ENCODE measurements at regions not wholly inside any gene's neighbourhood (a gene's known extent, or its start where the extent isn't known, plus 50 kb on each side); places are given as distances from the start of the nearest gene placed in this dataset.

- Histone ChIP-seq H3K27me3 (ENCODE audit: insufficient read depth, low read length) (no peaks in the 10 kb centered on the region), H3K18ac (ENCODE audit: low read length) (no peak overlapping the region), H3K36me3 (ENCODE audit: control insufficient read depth in 1 of 2, insufficient read depth in 2 of 2, low read length in 2 of 2) (no peaks in the 10 kb centered on the region), H2AFZ (ENCODE audit: insufficient read depth, low read length, poor library complexity) (no peak overlapping the region), H2BK120ac (ENCODE audit: insufficient read depth, low read length, poor library complexity) (no peak overlapping the region), H3K4me3 (ENCODE audit: low read depth, low read length) (no peak overlapping the region), H3K4ac (ENCODE audit: low read depth, low read length) (no peak overlapping the region), H2BK12ac (ENCODE audit: low read length) (no peak overlapping the region), H4K12ac (ENCODE audit: low read depth, low read length) (no peak overlapping the region), H3K23ac (ENCODE audit: low read length) (no peak overlapping the region), H3K9ac (ENCODE audit: low read length) (no peak overlapping the region), H3K14ac (ENCODE audit: low read length) (no peak overlapping the region), H2BK5ac (ENCODE audit: low read depth, low read length, poor library complexity) (no peak overlapping the region), H3K4me2 (ENCODE audit: low read length) (no peak overlapping the region), H3K79me2 (ENCODE audit: control insufficient read depth, insufficient read depth, low read length, poor library complexity) (peaks cover 2% of the 10 kb centered on the region), H3K9me3 (ENCODE audit: insufficient read depth, low read depth, low read length) (peaks cover 2% of the 10 kb centered on the region), H3K27ac (ENCODE audit: low read depth, low read length) (no peak overlapping the region), H2AK5ac (ENCODE audit: low read length) (no peak overlapping the region), H3K79me1 (ENCODE audit: low read length) (peaks cover 4% of the 10 kb centered on the region), H3K4me1 (ENCODE audit: control insufficient read depth in 1 of 2, insufficient read depth in 2 of 2, low read length in 2 of 2) (no peaks in the 10 kb centered on the region), H4K8ac (ENCODE audit: low read depth, low read length) (no peak overlapping the region), H4K91ac (ENCODE audit: low read depth, low read length) (no peak overlapping the region)
- no peak for DNase-seq
- whole genome bisulfite sequencing (ENCODE audit: extremely low coverage, insufficient coverage, insufficient read length): no CpG with 5 or more reads among the region's 8 CpGs
Observed at GRCh38 chr1:222463059-222463730, 84.7 kb downstream of the HHIPL2 start.

- Histone ChIP-seq H3K18ac (ENCODE audit: low read length) (no peak overlapping the region), H3K4me3 (ENCODE audit: low read depth, low read length) (no peak overlapping the region), H3K14ac (ENCODE audit: low read length) (no peak overlapping the region), H2AK5ac (ENCODE audit: low read length) (no peak overlapping the region), H4K12ac (ENCODE audit: low read depth, low read length) (no peak overlapping the region), H2BK5ac (ENCODE audit: low read depth, low read length, poor library complexity) (no peak overlapping the region), H2AFZ (ENCODE audit: insufficient read depth, low read length, poor library complexity) (no peak overlapping the region), H3K23ac (ENCODE audit: low read length) (no peak overlapping the region), H3K27me3 (ENCODE audit: insufficient read depth, low read length) (no peaks in the 10 kb centered on the region), H4K91ac (ENCODE audit: low read depth, low read length) (no peak overlapping the region), H3K27ac (ENCODE audit: low read depth, low read length) (no peak overlapping the region), H3K9me3 (ENCODE audit: insufficient read depth, low read depth, low read length) (peaks cover 6% of the 10 kb centered on the region), H3K79me2 (ENCODE audit: control insufficient read depth, insufficient read depth, low read length, poor library complexity) (peaks cover 2% of the 10 kb centered on the region), H2BK12ac (ENCODE audit: low read length) (no peak overlapping the region), H3K9ac (ENCODE audit: low read length) (no peak overlapping the region), H4K8ac (ENCODE audit: low read depth, low read length) (no peak overlapping the region), H3K4ac (ENCODE audit: low read depth, low read length) (no peak overlapping the region), H3K4me1 (ENCODE audit: control insufficient read depth in 1 of 2, insufficient read depth in 2 of 2, low read length in 2 of 2) (no peaks in the 10 kb centered on the region), H3K36me3 (ENCODE audit: control insufficient read depth in 1 of 2, insufficient read depth in 2 of 2, low read length in 2 of 2) (no peaks in the 10 kb centered on the region), H3K79me1 (ENCODE audit: low read length) (peaks cover 4% of the 10 kb centered on the region), H2BK120ac (ENCODE audit: insufficient read depth, low read length, poor library complexity) (no peak overlapping the region), H3K4me2 (ENCODE audit: low read length) (no peak overlapping the region)
- no peak for DNase-seq
- WGBS (ENCODE audit: extremely low coverage, insufficient coverage, insufficient read length): no CpG with 5 or more reads among the region's 2 CpGs
Observed at GRCh38 chr1:222462601-222463000, 85.3 kb downstream of the HHIPL2 start.

GRCh38 chr1:222461941-222462340 is 86.0 kb downstream of the HHIPL2 start:
- no peak overlapping the region for H3K23ac ChIP-seq (ENCODE audit: low read length)
- H3K4me2 ChIP-seq (ENCODE audit: low read length): no peak overlapping the region
- WGBS (ENCODE audit: extremely low coverage, insufficient coverage, insufficient read length): no CpG with 5 or more reads among the region's 2 CpGs
- no peak overlapping the region for H3K14ac ChIP-seq (ENCODE audit: low read length)
- no peak overlapping the region for H4K12ac ChIP-seq (ENCODE audit: low read depth, low read length)
- H3K79me2 ChIP-seq (ENCODE audit: control insufficient read depth, insufficient read depth, low read length, poor library complexity): peaks cover 2% of the 10 kb centered on the region
- peaks cover 6% of the 10 kb centered on the region for H3K9me3 ChIP-seq (ENCODE audit: insufficient read depth, low read depth, low read length)
- no peaks in the 10 kb centered on the region for H3K27me3 ChIP-seq (ENCODE audit: insufficient read depth, low read length)
- no peak overlapping the region for H2BK12ac ChIP-seq (ENCODE audit: low read length)
- no peak overlapping the region for H2BK120ac ChIP-seq (ENCODE audit: insufficient read depth, low read length, poor library complexity)
- H2AK5ac ChIP-seq (ENCODE audit: low read length): no peak overlapping the region
- H3K79me1 ChIP-seq (ENCODE audit: low read length): peaks cover 4% of the 10 kb centered on the region
- no peak overlapping the region for H3K9ac ChIP-seq (ENCODE audit: low read length)
- no peak overlapping the region for H3K27ac ChIP-seq (ENCODE audit: low read depth, low read length)
- H3K18ac ChIP-seq (ENCODE audit: low read length): no peak overlapping the region
- H3K36me3 ChIP-seq (ENCODE audit: control insufficient read depth in 1 of 2, insufficient read depth in 2 of 2, low read length in 2 of 2): no peaks in the 10 kb centered on the region
- H2BK5ac ChIP-seq (ENCODE audit: low read depth, low read length, poor library complexity): no peak overlapping the region
- no peak overlapping the region for H3K4ac ChIP-seq (ENCODE audit: low read depth, low read length)
- no peak overlapping the region for H4K91ac ChIP-seq (ENCODE audit: low read depth, low read length)
- no peak overlapping the region for H3K4me3 ChIP-seq (ENCODE audit: low read depth, low read length)
- H4K8ac ChIP-seq (ENCODE audit: low read depth, low read length): no peak overlapping the region
- H3K4me1 ChIP-seq (ENCODE audit: control insufficient read depth in 1 of 2, insufficient read depth in 2 of 2, low read length in 2 of 2): no peaks in the 10 kb centered on the region
- no peak for DNase-seq
- no peak overlapping the region for H2AFZ ChIP-seq (ENCODE audit: insufficient read depth, low read length, poor library complexity)

- no peak overlapping the region for H2BK5ac ChIP-seq (ENCODE audit: low read depth, low read length, poor library complexity)
- H3K4me2 ChIP-seq (ENCODE audit: low read length): no peak overlapping the region
- H2AK5ac ChIP-seq (ENCODE audit: low read length): no peak overlapping the region
- H4K12ac ChIP-seq (ENCODE audit: low read depth, low read length): no peak overlapping the region
- H2BK12ac ChIP-seq (ENCODE audit: low read length): no peak overlapping the region
- H3K23ac ChIP-seq (ENCODE audit: low read length): no peak overlapping the region
- no peaks in the 10 kb centered on the region for H3K79me2 ChIP-seq (ENCODE audit: control insufficient read depth, insufficient read depth, low read length, poor library complexity)
- no peak overlapping the region for H3K4ac ChIP-seq (ENCODE audit: low read depth, low read length)
- DNase-seq: no peak
- no peaks in the 10 kb centered on the region for H3K4me1 ChIP-seq (ENCODE audit: control insufficient read depth in 1 of 2, insufficient read depth in 2 of 2, low read length in 2 of 2)
- H3K9ac ChIP-seq (ENCODE audit: low read length): no peak overlapping the region
- H3K27ac ChIP-seq (ENCODE audit: low read depth, low read length): no peak overlapping the region
- H4K91ac ChIP-seq (ENCODE audit: low read depth, low read length): no peak overlapping the region
- H3K9me3 ChIP-seq (ENCODE audit: insufficient read depth, low read depth, low read length): peaks cover 8% of the 10 kb centered on the region
- no peaks in the 10 kb centered on the region for H3K79me1 ChIP-seq (ENCODE audit: low read length)
- no peak overlapping the region for H2BK120ac ChIP-seq (ENCODE audit: insufficient read depth, low read length, poor library complexity)
- no peak overlapping the region for H4K8ac ChIP-seq (ENCODE audit: low read depth, low read length)
- H3K14ac ChIP-seq (ENCODE audit: low read length): no peak overlapping the region
- no peak overlapping the region for H2AFZ ChIP-seq (ENCODE audit: insufficient read depth, low read length, poor library complexity)
- no peaks in the 10 kb centered on the region for H3K27me3 ChIP-seq (ENCODE audit: insufficient read depth, low read length)
- no peak overlapping the region for H3K18ac ChIP-seq (ENCODE audit: low read length)
- no CpG with 5 or more reads among the region's 3 CpGs for WGBS (ENCODE audit: extremely low coverage, insufficient coverage, insufficient read length)
- H3K36me3 ChIP-seq (ENCODE audit: control insufficient read depth in 1 of 2, insufficient read depth in 2 of 2, low read length in 2 of 2): no peaks in the 10 kb centered on the region
- H3K4me3 ChIP-seq (ENCODE audit: low read depth, low read length): no peak overlapping the region
Observed at GRCh38 chr1:222459652-222460051, 88.3 kb downstream of the HHIPL2 start.
